Lower leg skin (tissue), 4 donors: ENCODE measurements at regions not wholly inside any gene's neighbourhood (a gene's known extent, or its start where the extent isn't known, plus 50 kb on each side); places are given as distances from the start of the nearest gene placed in this dataset.
"Not testable (repeated sequence)": the region's sequence is repeated elsewhere in the genome, so short reads cannot be mapped to it uniquely, and the experiment has no call there.

ENCODE experiments used
- DNase-seq, 2 donors: peaks; one replicate each; pipeline ENCODE4 v3.0.0-alpha.2; 2019; ENCODE audit warnings: low spot score in 2 of 2
- H3K4me3 ChIP-seq: fragments of 200-600 bp; sonication (generic); 2 replicates; pipeline ENCODE4 v1.5.1; 2017; ENCODE audit warnings: mild to moderate bottlenecking, low read depth; ENCODE audit not compliant: poor library complexity, severe bottlenecking
- POLR2A ChIP-seq, 2 donors: fragments of 450-650 bp; IDR thresholded peaks; one replicate each; pipeline ENCODE4 v1.6.1; 2016 to 2017; ENCODE audit warnings: antibody characterized with exemption in 2 of 2, mild to moderate bottlenecking in 1 of 2, moderate library complexity in 1 of 2
- WGBS, 2 donors: methylation state at CpG; one replicate each; pipeline ENCODE4 v1.1.5; 2018; 5-methylcytosine and 5-hydroxymethylcytosine counted together
- intact Hi-C: fragments of 100-400 bp; cut with DNase I; formaldehyde crosslinking; loops from one replicate; pipeline ENCODE4 v1.15.0; 2023; ENCODE audit warnings: low total_unique reads
- TF ChIP-seq, protein P1 (sequence below), 3 donors: fragments of 450-650 bp; IDR thresholded peaks; one replicate each; pipeline ENCODE4 v1.5.1; 2016; ENCODE audit warnings: antibody characterized with exemption in 3 of 3, mild to moderate bottlenecking in 3 of 3, moderate library complexity in 2 of 3

- no peak for DNase-seq
- intact Hi-C loops: no loop called here
- no peak overlapping the region for H3K4me3 ChIP-seq
- TF ChIP-seq, protein P1, sequence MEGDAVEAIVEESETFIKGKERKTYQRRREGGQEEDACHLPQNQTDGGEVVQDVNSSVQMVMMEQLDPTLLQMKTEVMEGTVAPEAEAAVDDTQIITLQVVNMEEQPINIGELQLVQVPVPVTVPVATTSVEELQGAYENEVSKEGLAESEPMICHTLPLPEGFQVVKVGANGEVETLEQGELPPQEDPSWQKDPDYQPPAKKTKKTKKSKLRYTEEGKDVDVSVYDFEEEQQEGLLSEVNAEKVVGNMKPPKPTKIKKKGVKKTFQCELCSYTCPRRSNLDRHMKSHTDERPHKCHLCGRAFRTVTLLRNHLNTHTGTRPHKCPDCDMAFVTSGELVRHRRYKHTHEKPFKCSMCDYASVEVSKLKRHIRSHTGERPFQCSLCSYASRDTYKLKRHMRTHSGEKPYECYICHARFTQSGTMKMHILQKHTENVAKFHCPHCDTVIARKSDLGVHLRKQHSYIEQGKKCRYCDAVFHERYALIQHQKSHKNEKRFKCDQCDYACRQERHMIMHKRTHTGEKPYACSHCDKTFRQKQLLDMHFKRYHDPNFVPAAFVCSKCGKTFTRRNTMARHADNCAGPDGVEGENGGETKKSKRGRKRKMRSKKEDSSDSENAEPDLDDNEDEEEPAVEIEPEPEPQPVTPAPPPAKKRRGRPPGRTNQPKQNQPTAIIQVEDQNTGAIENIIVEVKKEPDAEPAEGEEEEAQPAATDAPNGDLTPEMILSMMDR (IDR thresholded peaks at IDR 0.05): no peak
- TF ChIP-seq POLR2A (IDR thresholded peaks at IDR 0.05): no peak
Observed at GRCh38 chr5:131000289-131000688, 164.8 kb downstream of the HINT1 start.

GRCh38 chr5:130996720-130997119, 168.3 kb downstream of the HINT1 start:
- H3K4me3 ChIP-seq, DNase-seq, intact Hi-C loops: not testable (repeated sequence)

DNA sequence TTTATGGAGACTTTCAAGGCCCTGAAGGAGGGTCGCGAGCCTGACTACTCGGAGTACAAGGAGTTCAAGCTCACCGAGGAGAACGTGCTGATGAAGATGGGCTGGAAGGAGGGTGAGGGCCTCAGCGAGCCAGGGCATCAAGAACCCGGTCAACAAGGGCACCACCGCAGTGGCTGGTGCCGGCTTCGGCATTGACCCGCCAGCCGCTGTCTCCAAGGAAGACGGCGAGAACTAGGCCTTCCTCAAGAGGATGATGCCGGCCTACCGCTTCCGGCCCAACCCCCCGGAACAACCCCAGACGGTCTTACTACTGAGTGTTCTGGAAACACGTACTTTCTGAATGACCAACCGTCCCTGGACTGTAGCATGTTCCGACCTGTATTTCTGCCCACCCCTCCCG, 169.2 kb downstream of the HINT1 start:
- 95 to 97% methylated on average over 23 of the region's 23 CpGs for WGBS, 2 donors
- intact Hi-C loops: no loop called here
- no peak overlapping the region for H3K4me3 ChIP-seq
- TF ChIP-seq, protein P1 (IDR thresholded peaks at IDR 0.05): no peak
- TF ChIP-seq POLR2A (IDR thresholded peaks at IDR 0.05): no peak
- no peak for DNase-seq

GRCh38 chr5:130995254-130995515, 169.9 kb downstream of the HINT1 start:
- TF ChIP-seq, protein P1 (IDR thresholded peaks at IDR 0.05): no peak
- TF ChIP-seq POLR2A (IDR thresholded peaks at IDR 0.05): no peak
- WGBS, 2 donors: 95 to 97% methylated on average over 12 to 15 of the region's 16 CpGs
- DNase-seq: no peak

GRCh38 chr5:130994496-130995253, 170.4 kb downstream of the HINT1 start:
- no peak for DNase-seq
- intact Hi-C loops: no loop called here
- H3K4me3 ChIP-seq: no peak overlapping the region
- 91 to 96% methylated on average over 39 to 40 of the region's 40 CpGs for WGBS, 2 donors
- no peak for TF ChIP-seq POLR2A (IDR thresholded peaks at IDR 0.05)
- TF ChIP-seq, protein P1 (IDR thresholded peaks at IDR 0.05): no peak

More at GRCh38 chr5:130995254-130995515, 169.9 kb downstream of the HINT1 start:
- intact Hi-C loops: no loop called here
- H3K4me3 ChIP-seq: no peak overlapping the region

DNA sequence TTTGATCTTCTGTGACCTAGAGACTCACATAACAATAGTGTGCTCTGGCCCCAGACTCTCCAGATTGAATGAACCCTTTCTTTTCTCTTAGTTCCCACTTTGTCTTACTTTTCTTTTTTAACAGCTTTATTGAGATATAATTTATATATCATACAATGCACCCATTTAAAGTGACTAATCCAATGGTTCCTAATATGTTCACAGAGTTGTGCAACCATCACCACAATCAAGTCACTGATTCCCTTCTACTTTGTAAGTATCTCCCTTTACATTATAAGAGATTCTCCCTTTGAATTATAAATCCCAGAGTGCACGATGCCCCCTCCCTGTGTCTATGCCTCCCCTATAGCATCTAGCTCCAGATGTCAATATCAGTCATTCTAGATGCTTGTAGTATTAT, 172.4 kb downstream of the HINT1 start:
- H3K4me3 ChIP-seq: no peak overlapping the region
- WGBS, 2 donors: 0 to 50% methylated on average over 1 of the region's 1 CpG
- intact Hi-C loops: no loop called here
- DNase-seq: no peak
- TF ChIP-seq POLR2A (IDR thresholded peaks at IDR 0.05): no peak
- TF ChIP-seq, protein P1 (IDR thresholded peaks at IDR 0.05): no peak
